ENCODE measurements at regions not wholly inside any gene's neighbourhood (a gene's known extent, or its start where the extent isn't known, plus 50 kb on each side); places are given as distances from the start of the nearest gene placed in this dataset.
"Not testable (repeated sequence)": the region's sequence is repeated elsewhere in the genome, so short reads cannot be mapped to it uniquely, and the experiment has no call there.

DNA sequence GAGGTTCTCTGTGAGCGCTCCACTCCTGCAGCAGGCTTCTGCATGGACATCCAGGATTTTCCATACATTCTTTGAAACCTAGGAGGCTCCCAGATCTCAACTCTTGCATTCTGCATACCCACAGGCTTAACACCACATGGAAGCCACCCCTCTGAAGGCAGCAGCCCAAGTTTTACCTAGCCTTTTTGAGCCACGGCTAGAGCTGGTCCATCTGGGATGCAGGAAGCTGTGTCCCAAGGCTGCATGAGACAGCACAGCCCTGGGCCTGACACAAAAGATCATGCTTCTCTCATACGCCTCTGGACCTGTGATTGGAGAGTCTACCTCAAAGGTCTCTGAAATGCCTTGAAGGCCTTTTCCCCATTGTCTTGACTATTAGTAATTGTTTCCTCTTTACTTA, 53.6 kb upstream of the RPRM start:
- H3K27ac ChIP-seq (ENCODE audit: insufficient read depth in 1 of 2, low read depth in 1 of 2, low read length in 2 of 2, poor library complexity in 1 of 2, severe bottlenecking in 2 of 2): no peak overlapping the region
- ChIA-PET CTCF (no interaction called here), POLR2A (no interaction called here)
- no peaks in the 10 kb centered on the region for H3K9me3 ChIP-seq (ENCODE audit: control extremely low read depth in 1 of 5, control insufficient read depth in 4 of 5, insufficient read depth in 2 of 5, low read depth in 1 of 5, low read length in 4 of 5)
- no peak for DNase-seq
- H3K4me1 ChIP-seq (ENCODE audit: control extremely low read depth in 1 of 4, control insufficient read depth in 4 of 4, insufficient read depth in 4 of 4, low read length in 3 of 4): no peaks in the 10 kb centered on the region
- H3K4me3 ChIP-seq (ENCODE audit: control insufficient read depth in 1 of 7, extremely low read depth in 1 of 7, insufficient read depth in 4 of 7, low read depth in 2 of 7, low read length in 6 of 7): no peak overlapping the region
- no peaks in the 10 kb centered on the region for H3K27me3 ChIP-seq (replicated peaks in 2 of 5; ENCODE audit: control insufficient read depth in 4 of 5, insufficient read depth in 5 of 5, low read length in 4 of 5)
- no peaks in the 10 kb centered on the region for H3K36me3 ChIP-seq (ENCODE audit: control insufficient read depth in 4 of 4, insufficient read depth in 4 of 4, low read length in 3 of 4)
- WGBS (ENCODE audit: insufficient coverage): 100% methylated on average over 3 of the region's 3 CpGs

DNA sequence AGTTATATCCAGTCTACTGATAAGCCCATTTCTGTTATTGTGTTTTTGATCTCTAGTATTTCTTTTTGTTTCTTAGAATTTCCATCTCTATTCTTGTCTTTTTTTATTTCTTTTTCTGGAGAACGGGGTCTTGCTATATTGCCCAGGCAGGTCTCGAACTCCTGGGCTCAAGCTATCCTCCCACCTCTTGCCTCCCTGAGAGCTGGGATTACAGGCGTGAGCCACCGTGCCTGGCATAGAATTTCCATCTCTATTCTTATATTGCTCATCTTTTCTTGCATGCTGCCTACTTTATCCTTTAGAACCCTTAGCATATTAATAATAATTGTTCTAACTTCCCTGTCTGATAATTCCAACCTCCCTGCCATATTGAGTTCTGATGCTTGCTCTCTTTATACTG, 55.2 kb upstream of the RPRM start:
- H3K9me3 ChIP-seq (ENCODE audit: control extremely low read depth in 1 of 5, control insufficient read depth in 4 of 5, insufficient read depth in 2 of 5, low read depth in 1 of 5, low read length in 4 of 5); POLR2A ChIA-PET; H3K27ac ChIP-seq (ENCODE audit: insufficient read depth in 1 of 2, low read depth in 1 of 2, low read length in 2 of 2, poor library complexity in 1 of 2, severe bottlenecking in 2 of 2); DNase-seq; H3K27me3 ChIP-seq (replicated peaks in 2 of 5; ENCODE audit: control insufficient read depth in 4 of 5, insufficient read depth in 5 of 5, low read length in 4 of 5); H3K4me3 ChIP-seq (ENCODE audit: control insufficient read depth in 1 of 7, extremely low read depth in 1 of 7, insufficient read depth in 4 of 7, low read depth in 2 of 7, low read length in 6 of 7); H3K4me1 ChIP-seq (ENCODE audit: control extremely low read depth in 1 of 4, control insufficient read depth in 4 of 4, insufficient read depth in 4 of 4, low read length in 3 of 4); H3K36me3 ChIP-seq (ENCODE audit: control insufficient read depth in 4 of 4, insufficient read depth in 4 of 4, low read length in 3 of 4): not testable (repeated sequence)
- CTCF ChIA-PET: interaction anchor here (1.1 kb wide), 1 partner anchor 10 kb away, joined by 3 read pairs; no protein-coding TSS in a partner anchor
- 100% methylated on average over 2 of the region's 4 CpGs for WGBS (ENCODE audit: insufficient coverage)

DNA sequence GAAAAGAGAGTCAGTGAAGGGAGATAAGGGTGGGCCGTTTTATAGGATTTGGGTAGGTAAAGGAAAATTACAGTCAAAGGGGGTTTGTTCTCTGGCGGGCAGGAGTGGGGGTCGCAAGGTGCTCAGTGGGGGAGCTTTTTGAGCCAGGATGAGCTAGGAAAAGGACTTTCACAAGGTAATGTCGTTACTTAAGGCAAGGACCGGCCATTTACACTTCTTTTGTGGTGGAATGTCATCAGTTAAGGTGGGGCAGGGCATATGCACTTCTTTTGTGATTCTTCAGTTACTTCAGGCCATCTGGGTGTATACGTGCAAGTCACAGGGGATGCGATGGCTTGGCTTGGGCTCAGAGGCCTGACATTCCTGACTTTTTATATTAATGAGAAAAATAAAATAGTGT, 56.0 kb upstream of the RPRM start:
- POLR2A ChIA-PET; H3K4me3 ChIP-seq (ENCODE audit: control insufficient read depth in 1 of 7, extremely low read depth in 1 of 7, insufficient read depth in 4 of 7, low read depth in 2 of 7, low read length in 6 of 7); H3K9me3 ChIP-seq (ENCODE audit: control extremely low read depth in 1 of 5, control insufficient read depth in 4 of 5, insufficient read depth in 2 of 5, low read depth in 1 of 5, low read length in 4 of 5); DNase-seq; H3K27me3 ChIP-seq (replicated peaks in 2 of 5; ENCODE audit: control insufficient read depth in 4 of 5, insufficient read depth in 5 of 5, low read length in 4 of 5); H3K27ac ChIP-seq (ENCODE audit: insufficient read depth in 1 of 2, low read depth in 1 of 2, low read length in 2 of 2, poor library complexity in 1 of 2, severe bottlenecking in 2 of 2); H3K4me1 ChIP-seq (ENCODE audit: control extremely low read depth in 1 of 4, control insufficient read depth in 4 of 4, insufficient read depth in 4 of 4, low read length in 3 of 4); H3K36me3 ChIP-seq (ENCODE audit: control insufficient read depth in 4 of 4, insufficient read depth in 4 of 4, low read length in 3 of 4): not testable (repeated sequence)
- CTCF ChIA-PET: interaction anchor here (1.1 kb wide), 1 partner anchor 9 kb away, joined by 3 read pairs; no protein-coding TSS in a partner anchor
- WGBS (ENCODE audit: insufficient coverage): 64% methylated on average over 2 of the region's 7 CpGs

DNA sequence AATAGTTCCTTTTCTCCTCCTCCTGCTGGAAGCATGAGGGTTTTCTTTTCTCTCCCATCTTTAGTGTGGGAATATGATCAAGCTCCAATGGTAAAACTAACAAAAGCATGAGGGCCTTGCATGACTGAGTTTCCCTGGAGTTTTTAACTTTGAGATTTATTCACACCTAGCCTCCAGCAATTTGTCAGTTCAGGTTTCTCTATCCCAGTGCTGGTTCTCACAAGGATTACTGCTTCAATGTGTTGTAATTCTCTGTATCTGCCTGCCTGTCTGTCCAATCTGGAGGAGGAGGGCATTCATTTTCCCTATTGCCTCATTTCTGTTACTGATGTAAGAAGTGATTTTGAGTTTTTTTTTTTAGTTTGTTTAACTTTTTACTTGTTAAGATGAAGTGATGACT, 57.6 kb upstream of the RPRM start:
- CTCF ChIA-PET: no interaction called here

DNA sequence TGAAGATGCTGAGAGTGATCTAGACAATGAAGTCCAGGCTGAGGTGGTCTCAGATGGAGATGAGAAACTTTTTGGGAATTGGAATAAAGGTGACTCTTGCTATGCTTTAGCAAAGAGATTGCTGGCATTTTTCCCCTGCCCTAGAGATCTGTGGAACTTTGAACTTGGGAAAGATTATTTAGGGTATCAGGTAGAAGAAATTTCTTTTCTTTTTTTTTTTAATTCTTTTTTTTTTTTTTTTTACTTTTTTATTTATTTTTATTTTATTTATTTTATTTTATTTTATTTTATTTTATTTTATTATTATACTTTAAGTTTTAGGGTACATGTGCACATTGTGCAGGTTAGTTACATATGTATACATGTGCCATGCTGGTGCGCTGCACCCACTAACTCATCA, 59.5 kb upstream of the RPRM start:
- DNase-seq; H3K4me3 ChIP-seq (ENCODE audit: control insufficient read depth in 1 of 7, extremely low read depth in 1 of 7, insufficient read depth in 4 of 7, low read depth in 2 of 7, low read length in 6 of 7); H3K4me1 ChIP-seq (ENCODE audit: control extremely low read depth in 1 of 4, control insufficient read depth in 4 of 4, insufficient read depth in 4 of 4, low read length in 3 of 4); POLR2A ChIA-PET; H3K9me3 ChIP-seq (ENCODE audit: control extremely low read depth in 1 of 5, control insufficient read depth in 4 of 5, insufficient read depth in 2 of 5, low read depth in 1 of 5, low read length in 4 of 5); H3K27ac ChIP-seq (ENCODE audit: insufficient read depth in 1 of 2, low read depth in 1 of 2, low read length in 2 of 2, poor library complexity in 1 of 2, severe bottlenecking in 2 of 2); H3K36me3 ChIP-seq (ENCODE audit: control insufficient read depth in 4 of 4, insufficient read depth in 4 of 4, low read length in 3 of 4); CTCF ChIA-PET; H3K27me3 ChIP-seq (replicated peaks in 2 of 5; ENCODE audit: control insufficient read depth in 4 of 5, insufficient read depth in 5 of 5, low read length in 4 of 5): not testable (repeated sequence)
- WGBS (ENCODE audit: insufficient coverage): no CpG with 5 or more reads among the region's 1 CpG

More for the DNA sequence above, 57.6 kb upstream of the RPRM start:
- Histone ChIP-seq H3K4me1 (ENCODE audit: control extremely low read depth in 1 of 4, control insufficient read depth in 4 of 4, insufficient read depth in 4 of 4, low read length in 3 of 4) (no peaks in the 10 kb centered on the region), H3K36me3 (ENCODE audit: control insufficient read depth in 4 of 4, insufficient read depth in 4 of 4, low read length in 3 of 4) (no peaks in the 10 kb centered on the region), H3K4me3 (ENCODE audit: control insufficient read depth in 1 of 7, extremely low read depth in 1 of 7, insufficient read depth in 4 of 7, low read depth in 2 of 7, low read length in 6 of 7) (no peak overlapping the region), H3K9me3 (ENCODE audit: control extremely low read depth in 1 of 5, control insufficient read depth in 4 of 5, insufficient read depth in 2 of 5, low read depth in 1 of 5, low read length in 4 of 5) (peaks cover 0 to 10% (median 0%) of the 10 kb centered on the region in 5 experiments), H3K27ac (ENCODE audit: insufficient read depth in 1 of 2, low read depth in 1 of 2, low read length in 2 of 2, poor library complexity in 1 of 2, severe bottlenecking in 2 of 2) (no peak overlapping the region), H3K27me3 (replicated peaks in 2 of 5; ENCODE audit: control insufficient read depth in 4 of 5, insufficient read depth in 5 of 5, low read length in 4 of 5) (no peaks in the 10 kb centered on the region)
- POLR2A ChIA-PET: no interaction called here
- no peak for DNase-seq

DNA sequence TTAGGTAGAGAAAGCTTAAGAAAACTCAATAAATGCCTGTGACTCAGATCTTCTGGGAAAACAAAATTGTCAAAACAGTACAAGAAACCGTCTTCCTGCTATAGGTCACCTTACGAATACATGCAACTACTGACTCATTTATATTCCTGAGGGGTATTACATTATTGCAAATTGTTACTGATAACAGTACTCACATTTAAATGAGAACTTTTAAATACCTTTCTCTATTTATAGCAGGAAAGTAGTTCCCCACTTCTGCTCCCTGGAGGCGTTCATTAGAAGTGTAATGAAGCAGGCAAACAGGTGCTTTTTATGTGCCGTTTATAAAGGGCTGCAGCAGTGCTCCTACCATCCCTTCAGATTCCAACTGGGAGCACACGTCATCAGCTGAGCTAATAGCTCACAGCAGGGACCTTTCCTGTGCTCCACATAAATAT, 65.1 kb upstream of the RPRM start:
- Histone ChIP-seq H3K4me1 (ENCODE audit: control extremely low read depth in 1 of 4, control insufficient read depth in 4 of 4, insufficient read depth in 4 of 4, low read length in 3 of 4) (no peaks in the 10 kb centered on the region), H3K36me3 (ENCODE audit: control insufficient read depth in 4 of 4, insufficient read depth in 4 of 4, low read length in 3 of 4) (no peaks in the 10 kb centered on the region), H3K9me3 (ENCODE audit: control extremely low read depth in 1 of 5, control insufficient read depth in 4 of 5, insufficient read depth in 2 of 5, low read depth in 1 of 5, low read length in 4 of 5) (peaks cover 0 to 5% (median 0%) of the 10 kb centered on the region in 5 experiments), H3K4me3 (ENCODE audit: control insufficient read depth in 1 of 7, extremely low read depth in 1 of 7, insufficient read depth in 4 of 7, low read depth in 2 of 7, low read length in 6 of 7) (no peak overlapping the region), H3K27ac (ENCODE audit: insufficient read depth in 1 of 2, low read depth in 1 of 2, low read length in 2 of 2, poor library complexity in 1 of 2, severe bottlenecking in 2 of 2) (no peak overlapping the region), H3K27me3 (replicated peaks in 2 of 5; ENCODE audit: control insufficient read depth in 4 of 5, insufficient read depth in 5 of 5, low read length in 4 of 5) (peaks cover 0 to 2% (median 0%) of the 10 kb centered on the region in 5 experiments)
- ChIA-PET POLR2A (no interaction called here), CTCF (interaction anchor here (0.7 to 1.4 kb wide), 2 partner anchors 10 to 21 kb away, joined by 3 to 4 read pairs; no protein-coding TSS in a partner anchor)
- DNase-seq: no peak
- WGBS (ENCODE audit: insufficient coverage): 57% methylated on average over 3 of the region's 5 CpGs

DNA sequence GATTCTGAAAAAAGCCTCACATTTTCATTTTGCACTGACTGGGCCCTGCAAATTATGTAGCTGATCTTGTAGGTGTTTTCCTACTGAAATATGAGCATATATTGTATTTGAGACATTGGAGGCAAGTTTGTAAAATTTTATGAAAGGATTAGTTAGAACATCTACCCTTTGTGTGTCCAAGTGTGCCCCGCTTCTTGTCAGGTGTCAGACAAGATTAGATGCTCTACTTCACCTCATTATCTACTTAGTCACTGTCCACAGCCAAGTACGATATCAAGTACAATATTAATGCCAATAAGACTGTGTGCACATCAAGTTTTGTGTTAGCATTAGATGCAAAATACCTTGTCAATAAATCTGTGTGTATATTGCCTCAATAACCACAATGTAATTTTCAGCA, 67.8 kb upstream of the RPRM start:
- CTCF ChIA-PET: no interaction called here
- no peaks in the 10 kb centered on the region for H3K9me3 ChIP-seq (ENCODE audit: control extremely low read depth in 1 of 5, control insufficient read depth in 4 of 5, insufficient read depth in 2 of 5, low read depth in 1 of 5, low read length in 4 of 5)
- no peaks in the 10 kb centered on the region for H3K4me1 ChIP-seq (ENCODE audit: control extremely low read depth in 1 of 4, control insufficient read depth in 4 of 4, insufficient read depth in 4 of 4, low read length in 3 of 4)
- DNase-seq: no peak
- H3K27me3 ChIP-seq (replicated peaks in 2 of 5; ENCODE audit: control insufficient read depth in 4 of 5, insufficient read depth in 5 of 5, low read length in 4 of 5): peaks cover 0 to 2% (median 0%) of the 10 kb centered on the region in 5 experiments
- no peak overlapping the region for H3K27ac ChIP-seq (ENCODE audit: insufficient read depth in 1 of 2, low read depth in 1 of 2, low read length in 2 of 2, poor library complexity in 1 of 2, severe bottlenecking in 2 of 2)
- H3K36me3 ChIP-seq (ENCODE audit: control insufficient read depth in 4 of 4, insufficient read depth in 4 of 4, low read length in 3 of 4): no peaks in the 10 kb centered on the region
- WGBS (ENCODE audit: insufficient coverage): 100% methylated on average over 1 of the region's 2 CpGs
- POLR2A ChIA-PET: no interaction called here
- H3K4me3 ChIP-seq (ENCODE audit: control insufficient read depth in 1 of 7, extremely low read depth in 1 of 7, insufficient read depth in 4 of 7, low read depth in 2 of 7, low read length in 6 of 7): no peak overlapping the region

Data from common myeloid progenitor, CD34-positive (primary cell).